GM12878 (cell line): ENCODE measurements at regions not wholly inside any gene's neighbourhood (a gene's known extent, or its start where the extent isn't known, plus 50 kb on each side); places are given as distances from the start of the nearest gene placed in this dataset.

Source experiments
- ATAC-seq: fragments of 200-7000 bp; cut with Tn5 transposase; 3 replicates; pipeline ENCODE4 v1.9.1; 2020; ENCODE audit warnings: mild to moderate bottlenecking, moderate library complexity
- BruUV-seq: library from RNA; stranded (reverse); fragments of 400-500 nt; replicated peaks from 2 replicates; lab custom pipeline; 2021; lab: Mats Ljungman, UMichigan
- CTCF ChIA-PET: fragments of 300-600 bp; sonication (Branson Sonifier 250); formaldehyde crosslinking; extraction: SDS; loops from one replicate; lab custom pipeline; 2021; ENCODE audit warnings: inconsistent platforms; lab: Yijun Ruan, JAX
- POLR2A ChIA-PET: fragments of 350-600 bp; formaldehyde crosslinking; extraction: SDS; loops from one replicate; lab custom pipeline; 2021; ENCODE audit warnings: inconsistent platforms; lab: Charles Lee
- RAD21 ChIA-PET: fragments of 300-600 bp; sonication (Branson Sonifier 250); formaldehyde crosslinking; loops from one replicate; lab custom pipeline; 2023; ENCODE audit warnings: antibody characterized with exemption; ENCODE audit not compliant: unreplicated experiment; lab: Charles Lee
- SMC1A ChIA-PET: fragments of 300-600 bp; sonication (Branson Sonifier 250); formaldehyde crosslinking; loops from one replicate; lab custom pipeline; 2023; ENCODE audit not compliant: unreplicated experiment, uncharacterized antibody; lab: Charles Lee
- DNase-seq: peaks from one replicate; pipeline ENCODE4 v3.0.0-alpha.2; 2011; ENCODE audit warnings: low read depth, low spot score
- FAIRE-seq: peaks from 3 replicates; lab custom pipeline; 2011; peaks lifted over from hg19 to GRCh38; lab: Jason Lieb, UNC
- H2AFZ ChIP-seq: 2 replicates; pipeline ENCODE4 v1.6.0; 2011; ENCODE audit warnings: low read depth, low read length, control low read depth; ENCODE audit not compliant: control insufficient read depth
- H3K27ac ChIP-seq: 2 replicates; pipeline ENCODE4 v1.5.1; 2011; ENCODE audit warnings: control low read depth; ENCODE audit not compliant: control insufficient read depth, insufficient read depth
- H3K27me3 ChIP-seq, 2 experiments: replicated peaks in 1 of 2; 2 replicates each; pipeline versions ENCODE4 v1.6.0 to v1.6.1; 2011; ENCODE audit warnings: low read length in 1 of 2; ENCODE audit not compliant: control insufficient read depth in 2 of 2, insufficient read depth in 2 of 2
- H3K36me3 ChIP-seq, 2 experiments: 2 replicates each; pipeline ENCODE4 v1.5.1; 2011; ENCODE audit warnings: low read length in 1 of 2; ENCODE audit not compliant: control insufficient read depth in 2 of 2, insufficient read depth in 2 of 2
- H3K4me1 ChIP-seq: 2 replicates; pipeline ENCODE4 v1.6.1; 2011; ENCODE audit warnings: mild to moderate bottlenecking, low read length, moderate library complexity, mixed read lengths; ENCODE audit not compliant: control insufficient read depth, insufficient read depth
- H3K4me2 ChIP-seq: 2 replicates; pipeline ENCODE4 v1.6.0; 2011; ENCODE audit warnings: control low read depth; ENCODE audit not compliant: control insufficient read depth, insufficient read depth
- H3K4me3 ChIP-seq: fragments of 200-600 bp; sonication (generic); 2 replicates; pipeline ENCODE4 v1.5.1; 2016
- H3K79me2 ChIP-seq: 2 replicates; pipeline ENCODE4 v1.6.0; 2011; ENCODE audit warnings: low read length; ENCODE audit not compliant: control insufficient read depth, insufficient read depth
- H3K9ac ChIP-seq: 2 replicates; pipeline ENCODE4 v1.8.0; 2011; ENCODE audit warnings: low read length, control low read depth, mixed read lengths; ENCODE audit not compliant: control insufficient read depth, insufficient read depth
- H3K9me3 ChIP-seq: replicated peaks from 3 replicates; pipeline ENCODE4 v1.5.1; 2011; ENCODE audit warnings: mild to moderate bottlenecking, low read length; ENCODE audit not compliant: control insufficient read depth, insufficient read depth
- H4K20me1 ChIP-seq: 2 replicates; pipeline ENCODE4 v1.6.0; 2011; ENCODE audit not compliant: control insufficient read depth, insufficient read depth
- ATF7 ChIP-seq: fragments of 450-650 bp; IDR thresholded peaks from 2 replicates; pipeline ENCODE4 v1.6.1; 2016; ENCODE audit warnings: low read depth, mild to moderate bottlenecking
- BACH1 ChIP-seq: fragments of 450-650 bp; IDR thresholded peaks from 2 replicates; pipeline ENCODE4 v1.6.1; 2017; ENCODE audit warnings: mild to moderate bottlenecking, borderline replicate concordance
- BHLHE40 ChIP-seq, 2 experiments: fragments of 450-650 bp in 1 of 2; IDR thresholded peaks; 2 replicates each; pipeline ENCODE4 v1.6.1; 2011 to 2017; ENCODE audit warnings: low read depth in 2 of 2, borderline replicate concordance in 1 of 2, improper control_type of control experiment in 1 of 2, low read length in 1 of 2, mild to moderate bottlenecking in 1 of 2
- FOS ChIP-seq: IDR thresholded peaks from 3 replicates; pipeline ENCODE4 v1.6.1; 2011; ENCODE audit warnings: borderline replicate concordance; ENCODE audit not compliant: insufficient read length; ENCODE audit errors: extremely low read depth
- GABPA ChIP-seq: IDR thresholded peaks from 2 replicates; pipeline ENCODE4 v1.6.1; 2014; ENCODE audit warnings: antibody characterized with exemption, low read depth, mild to moderate bottlenecking, inconsistent platforms
- LARP7 ChIP-seq: fragments of 450-650 bp; IDR thresholded peaks from 2 replicates; pipeline ENCODE4 v1.6.1; 2017; ENCODE audit warnings: mild to moderate bottlenecking
- RB1 ChIP-seq: fragments of 450-650 bp; formaldehyde crosslinking; IDR thresholded peaks from 2 replicates; pipeline ENCODE4 v1.6.1; 2017; ENCODE audit warnings: mild to moderate bottlenecking, borderline replicate concordance
- RBBP5 ChIP-seq: fragments of 200-600 bp; sonication (generic); conservative IDR thresholded peaks from 2 replicates; pipeline ENCODE4 v1.6.1; 2016
- REST ChIP-seq: IDR thresholded peaks from 2 replicates; pipeline ENCODE4 v1.6.1; 2012; ENCODE audit warnings: mild to moderate bottlenecking, low read depth, low read length
- STAT1 ChIP-seq: fragments of 450-650 bp; conservative IDR thresholded peaks from 2 replicates; pipeline ENCODE4 v1.6.1; 2014; ENCODE audit warnings: antibody characterized with exemption, mild to moderate bottlenecking
- TCF3 ChIP-seq: IDR thresholded peaks from 2 replicates; pipeline ENCODE4 v1.6.1; 2012; ENCODE audit warnings: low read depth, mild to moderate bottlenecking, low read length, borderline replicate concordance; ENCODE audit not compliant: insufficient read depth
- YBX1 ChIP-seq: fragments of 450-650 bp; IDR thresholded peaks from 2 replicates; pipeline ENCODE4 v1.6.1; 2016; ENCODE audit warnings: antibody characterized with exemption
- WGBS: methylation state at CpG from one replicate; pipeline ENCODE4 v1.1.6; 2016; ENCODE audit warnings: low lambda C conversion rate; ENCODE audit not compliant: insufficient replicate concordance, insufficient coverage; ENCODE audit errors: missing lambda C conversion rate; 5-methylcytosine and 5-hydroxymethylcytosine counted together
- in situ Hi-C: fragments of 300-500 bp; cut with MboI; formaldehyde crosslinking; loops from 9 replicates; pipeline ENCODE4 v1.14.3; 2018; ENCODE audit warnings: mixed read lengths
- intact Hi-C: fragments of 100-400 bp; cut with micrococcal nuclease; formaldehyde crosslinking; loops from one replicate; pipeline ENCODE4 v1.14.2; 2022; ENCODE audit not compliant: unreplicated experiment
- TF ChIP-seq, protein P1 (sequence below): IDR thresholded peaks from 2 replicates; pipeline ENCODE4 v1.6.1; 2012; ENCODE audit warnings: low read depth, low read length, improper control_type of control experiment
- TF ChIP-seq, protein P2 (sequence below): fragments of 450-650 bp; IDR thresholded peaks from 2 replicates; pipeline ENCODE4 v1.6.1; 2017; ENCODE audit warnings: antibody characterized with exemption, mild to moderate bottlenecking, moderate library complexity

GRCh38 chr14:37673439-37673838 lies 78.0 kb downstream of the TTC6 start:
- H3K4me3 ChIP-seq: no peak overlapping the region
- H3K27me3 ChIP-seq: no peaks in the 10 kb centered on the region
- DNase-seq: no peak
- BruUV-seq: no TSS peak
- H4K20me1 ChIP-seq: no peaks in the 10 kb centered on the region
- in situ Hi-C loops: no loop called here
- WGBS: 11% methylated on average over 1 of the region's 1 CpG
- H3K36me3 ChIP-seq: no peaks in the 10 kb centered on the region
- no peaks in the 10 kb centered on the region for H3K9me3 ChIP-seq
- no peak for ATAC-seq
- no peaks in the 10 kb centered on the region for H3K4me1 ChIP-seq
- intact Hi-C loops: no loop called here
- no peak overlapping the region for H3K27ac ChIP-seq
- ChIA-PET SMC1A (no interaction called here), POLR2A (no interaction called here), RAD21 (no interaction called here), CTCF (no interaction called here)
- H3K9ac ChIP-seq: no peak overlapping the region
- FAIRE-seq: no peak
- H3K4me2 ChIP-seq: no peak overlapping the region
- no peak for TF ChIP-seq RB1
- no peak for TF ChIP-seq ATF7
- no peak for TF ChIP-seq BHLHE40 (IDR thresholded peaks at IDR 0.05; ENCODE audit: borderline replicate concordance in 1 of 2, low read depth in 2 of 2, low read length in 1 of 2)
- no peak for TF ChIP-seq TCF3
- no peak for TF ChIP-seq STAT1
- no peak for TF ChIP-seq REST
- no peak for TF ChIP-seq GABPA
- TF ChIP-seq FOS: no peak
- TF ChIP-seq, protein P1, sequence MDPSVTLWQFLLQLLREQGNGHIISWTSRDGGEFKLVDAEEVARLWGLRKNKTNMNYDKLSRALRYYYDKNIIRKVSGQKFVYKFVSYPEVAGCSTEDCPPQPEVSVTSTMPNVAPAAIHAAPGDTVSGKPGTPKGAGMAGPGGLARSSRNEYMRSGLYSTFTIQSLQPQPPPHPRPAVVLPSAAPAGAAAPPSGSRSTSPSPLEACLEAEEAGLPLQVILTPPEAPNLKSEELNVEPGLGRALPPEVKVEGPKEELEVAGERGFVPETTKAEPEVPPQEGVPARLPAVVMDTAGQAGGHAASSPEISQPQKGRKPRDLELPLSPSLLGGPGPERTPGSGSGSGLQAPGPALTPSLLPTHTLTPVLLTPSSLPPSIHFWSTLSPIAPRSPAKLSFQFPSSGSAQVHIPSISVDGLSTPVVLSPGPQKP: no peak
- no peak for TF ChIP-seq YBX1
- TF ChIP-seq, protein P2, sequence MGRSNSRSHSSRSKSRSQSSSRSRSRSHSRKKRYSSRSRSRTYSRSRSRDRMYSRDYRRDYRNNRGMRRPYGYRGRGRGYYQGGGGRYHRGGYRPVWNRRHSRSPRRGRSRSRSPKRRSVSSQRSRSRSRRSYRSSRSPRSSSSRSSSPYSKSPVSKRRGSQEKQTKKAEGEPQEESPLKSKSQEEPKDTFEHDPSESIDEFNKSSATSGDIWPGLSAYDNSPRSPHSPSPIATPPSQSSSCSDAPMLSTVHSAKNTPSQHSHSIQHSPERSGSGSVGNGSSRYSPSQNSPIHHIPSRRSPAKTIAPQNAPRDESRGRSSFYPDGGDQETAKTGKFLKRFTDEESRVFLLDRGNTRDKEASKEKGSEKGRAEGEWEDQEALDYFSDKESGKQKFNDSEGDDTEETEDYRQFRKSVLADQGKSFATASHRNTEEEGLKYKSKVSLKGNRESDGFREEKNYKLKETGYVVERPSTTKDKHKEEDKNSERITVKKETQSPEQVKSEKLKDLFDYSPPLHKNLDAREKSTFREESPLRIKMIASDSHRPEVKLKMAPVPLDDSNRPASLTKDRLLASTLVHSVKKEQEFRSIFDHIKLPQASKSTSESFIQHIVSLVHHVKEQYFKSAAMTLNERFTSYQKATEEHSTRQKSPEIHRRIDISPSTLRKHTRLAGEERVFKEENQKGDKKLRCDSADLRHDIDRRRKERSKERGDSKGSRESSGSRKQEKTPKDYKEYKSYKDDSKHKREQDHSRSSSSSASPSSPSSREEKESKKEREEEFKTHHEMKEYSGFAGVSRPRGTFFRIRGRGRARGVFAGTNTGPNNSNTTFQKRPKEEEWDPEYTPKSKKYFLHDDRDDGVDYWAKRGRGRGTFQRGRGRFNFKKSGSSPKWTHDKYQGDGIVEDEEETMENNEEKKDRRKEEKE: no peak
- no peak for TF ChIP-seq RBBP5
- no peak for TF ChIP-seq LARP7
- no peak for TF ChIP-seq BACH1
- no peak overlapping the region for H2AFZ ChIP-seq
- H3K79me2 ChIP-seq: no peaks in the 10 kb centered on the region
